ENCODE measurements at regions not wholly inside any gene's neighbourhood (a gene's known extent, or its start where the extent isn't known, plus 50 kb on each side); places are given as distances from the start of the nearest gene placed in this dataset.

- TF ChIP-seq POLR2A (IDR thresholded peaks at IDR 0.05; ENCODE audit: low read depth, low read length) (no peak), POLR2AphosphoS5 (IDR thresholded peaks at IDR 0.05; ENCODE audit: low read depth, low read length) (no peak), SPI1 (IDR thresholded peaks at IDR 0.05; ENCODE audit: low read depth, low read length) (no peak), PAX5 (IDR thresholded peaks at IDR 0.05; ENCODE audit: insufficient read depth, low read length, severe bottlenecking) (no peak)
Observed at GRCh38 chr1:232576537-232576936, 53.4 kb downstream of the SIPA1L2 start.
